NCI-H226 (cell line): ENCODE measurements at regions not wholly inside any gene's neighbourhood (a gene's known extent, or its start where the extent isn't known, plus 50 kb on each side); places are given as distances from the start of the nearest gene placed in this dataset.
"Not testable (repeated sequence)": the region's sequence is repeated elsewhere in the genome, so short reads cannot be mapped to it uniquely, and the experiment has no call there.

Experiments used
- DNase-seq: peaks from one replicate; pipeline ENCODE4 v3.0.0-alpha.2; 2015

GRCh38 chr15:81813215-81813614 lies 232.6 kb downstream of the MEX3B start:
- peak; percentile 18 for DNase-seq

- DNase-seq, result no peak
These were observed 233.4 kb downstream of the MEX3B start for GRCh38 chr15:81812456-81812855.

DNA sequence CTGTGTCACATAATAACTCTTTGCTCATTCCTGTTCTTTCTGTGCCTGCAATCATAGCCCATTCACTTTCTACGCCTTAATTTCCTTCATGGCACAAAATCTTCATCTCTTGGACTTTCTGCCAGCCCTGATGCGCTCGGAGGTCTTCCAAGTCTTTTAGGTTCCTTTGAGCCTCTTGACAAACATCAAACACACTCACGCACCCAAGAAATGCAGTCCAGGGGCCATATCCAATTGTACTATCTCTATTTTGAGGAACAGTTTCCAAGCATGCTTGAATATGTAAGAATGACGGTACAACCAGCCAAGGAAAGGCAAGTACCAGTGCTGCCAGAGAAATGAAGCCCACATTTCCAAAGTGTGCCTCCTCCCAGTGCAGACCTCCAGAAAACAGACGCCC lies 234.1 kb downstream of the MEX3B start:
- no peak for DNase-seq

- no peak for DNase-seq
These were observed 236.3 kb downstream of the MEX3B start for GRCh38 chr15:81809543-81809942.

DNA sequence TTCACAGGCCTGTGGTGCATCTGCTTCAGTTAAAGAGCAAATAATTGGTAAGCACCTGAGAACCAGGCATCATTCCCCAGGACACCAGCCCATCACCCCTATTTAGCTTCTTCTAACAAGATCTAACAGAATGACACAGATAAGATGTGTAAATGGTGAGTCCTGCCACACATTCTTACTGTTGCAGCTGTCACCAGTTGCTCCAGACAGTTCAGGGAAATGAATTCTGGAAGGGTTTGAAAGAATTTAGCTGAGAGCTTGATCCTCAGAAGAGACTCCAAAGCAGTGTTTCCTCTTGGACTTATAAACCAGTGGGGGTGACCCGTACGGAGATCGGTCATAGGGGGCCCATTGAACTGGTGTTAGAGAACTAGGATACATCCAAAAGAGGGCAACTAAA lies 238.0 kb downstream of the MEX3B start:
- no peak for DNase-seq

GRCh38 chr15:81807186-81807585 lies 238.6 kb downstream of the MEX3B start:
- DNase-seq, result no peak

DNA sequence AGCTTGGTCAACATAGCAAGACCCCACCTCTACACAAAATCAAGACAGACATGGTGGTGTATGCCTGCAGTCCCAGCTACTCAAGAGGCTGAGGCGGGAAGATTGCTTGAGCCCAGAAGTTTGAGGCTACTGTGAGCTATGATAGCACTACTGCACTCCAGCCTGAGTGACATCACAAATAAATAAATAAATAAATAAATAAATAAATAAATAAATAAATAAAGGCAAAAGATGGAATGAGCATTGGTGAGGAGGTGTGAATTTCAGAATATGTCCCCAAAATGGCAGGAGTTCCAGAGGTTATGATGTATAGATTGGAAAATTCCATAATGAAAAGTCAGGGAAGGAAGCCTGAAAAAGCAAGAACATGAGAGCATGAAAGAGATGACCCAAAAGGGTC lies 249.9 kb downstream of the MEX3B start:
- no peak for DNase-seq

DNA sequence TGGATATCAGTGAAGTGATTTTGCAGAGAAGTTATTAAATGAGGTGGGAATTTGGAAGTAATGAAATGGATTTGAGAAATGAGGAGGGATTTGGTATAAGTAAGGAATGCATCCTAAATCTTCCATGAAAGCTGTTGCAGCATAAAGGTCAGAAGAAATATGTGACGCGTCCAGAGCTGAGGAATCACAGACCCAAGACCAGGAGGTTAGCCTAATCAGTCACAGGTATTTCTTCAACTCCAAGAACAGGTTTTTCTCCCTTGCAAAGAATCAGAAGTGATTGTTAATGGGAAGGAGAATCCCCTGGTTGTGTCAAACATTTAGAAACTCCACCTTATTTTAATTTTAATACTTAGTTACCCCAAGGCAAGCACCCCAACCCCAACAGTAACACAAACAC lies 253.2 kb downstream of the MEX3B start:
- DNase-seq, result no peak

DNA sequence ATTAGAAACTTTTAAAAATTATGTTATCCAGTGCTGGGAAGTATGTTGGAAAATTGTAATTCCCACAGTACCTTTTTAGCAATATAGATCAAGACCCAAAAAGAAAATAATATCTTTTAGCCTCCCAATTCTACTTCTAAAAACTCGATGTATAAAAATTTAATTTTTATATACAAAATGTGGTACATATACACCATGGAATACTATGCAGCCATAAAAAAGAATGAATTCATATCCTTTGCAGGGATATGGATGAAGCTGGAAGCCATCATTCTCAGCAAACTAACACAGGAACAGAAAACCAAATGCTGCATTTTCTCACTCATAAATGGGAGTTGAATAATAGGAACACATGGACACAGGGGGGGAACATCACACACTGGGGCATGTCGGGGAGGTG lies 254.5 kb downstream of the MEX3B start:
- not testable (repeated sequence) for DNase-seq

GRCh38 chr15:81789403-81789802 lies 256.4 kb downstream of the MEX3B start:
- DNase-seq, result no peak

GRCh38 chr15:81786776-81787175 lies 259.0 kb downstream of the MEX3B start:
- no peak for DNase-seq

DNA sequence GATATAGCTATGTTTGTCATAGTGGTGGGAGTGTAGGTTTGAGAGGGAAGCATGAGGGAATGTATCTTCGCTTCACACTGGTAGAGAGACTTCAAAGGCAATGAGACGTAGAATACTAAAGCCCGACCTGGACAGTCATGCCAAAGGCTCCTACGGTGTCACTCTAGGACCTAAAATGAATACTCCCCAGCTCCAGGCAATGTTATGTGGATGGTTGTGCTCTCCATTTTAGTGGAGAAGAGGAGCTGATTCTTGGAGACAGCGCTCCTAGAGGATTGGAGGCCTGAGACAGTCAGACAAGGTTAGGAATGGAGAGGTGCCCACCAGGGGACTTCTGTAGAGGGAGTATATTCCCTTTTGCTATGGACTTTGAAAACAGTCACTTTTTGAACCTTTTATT lies 260.1 kb downstream of the MEX3B start:
- DNase-seq, result no peak

- no peak for DNase-seq
These were observed 260.6 kb downstream of the MEX3B start for GRCh38 chr15:81785181-81785580.

GRCh38 chr15:81784751-81785150 lies 261.1 kb downstream of the MEX3B start:
- no peak for DNase-seq

DNA sequence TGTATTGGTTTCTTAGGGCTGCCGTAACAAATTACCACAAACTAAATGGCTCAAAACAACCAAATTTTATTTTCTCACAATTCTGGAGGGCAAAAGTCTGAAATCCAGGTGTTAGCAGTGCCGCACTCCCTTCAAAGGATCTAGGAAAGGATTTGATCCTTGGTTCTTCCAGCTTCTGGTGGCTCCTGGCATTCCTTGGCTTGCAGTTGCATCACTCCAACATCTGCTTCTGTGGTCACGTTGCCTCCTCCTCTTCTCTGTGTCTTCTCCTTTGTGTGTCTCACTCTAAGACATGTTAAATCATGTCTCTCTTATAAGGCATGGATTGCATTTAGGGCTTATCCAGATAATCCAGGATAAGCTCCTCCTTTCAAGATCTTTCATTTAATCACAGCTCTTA lies 262.2 kb downstream of the MEX3B start:
- no peak for DNase-seq

DNA sequence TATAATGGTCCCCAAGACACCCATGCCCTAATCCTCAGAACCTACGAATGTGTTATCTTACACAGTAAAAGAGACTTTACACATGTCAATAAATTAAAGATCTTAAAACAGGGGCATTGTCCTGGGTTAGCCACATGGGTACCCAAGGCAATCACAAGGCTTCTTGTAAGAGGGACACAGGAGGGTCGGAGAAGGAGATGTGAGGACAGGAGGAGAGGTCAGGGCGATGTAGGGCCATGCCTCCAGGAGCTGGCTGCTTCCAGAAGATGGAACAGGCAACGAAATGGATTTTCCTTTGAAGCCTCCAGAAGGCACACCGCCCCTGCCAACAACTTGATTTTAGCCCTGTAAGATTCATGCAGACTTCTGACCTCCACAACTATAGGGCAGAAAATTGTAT lies 262.7 kb downstream of the MEX3B start:
- no peak for DNase-seq

- DNase-seq, result no peak
These were observed 264.4 kb downstream of the MEX3B start for GRCh38 chr15:81781395-81781794.

DNA sequence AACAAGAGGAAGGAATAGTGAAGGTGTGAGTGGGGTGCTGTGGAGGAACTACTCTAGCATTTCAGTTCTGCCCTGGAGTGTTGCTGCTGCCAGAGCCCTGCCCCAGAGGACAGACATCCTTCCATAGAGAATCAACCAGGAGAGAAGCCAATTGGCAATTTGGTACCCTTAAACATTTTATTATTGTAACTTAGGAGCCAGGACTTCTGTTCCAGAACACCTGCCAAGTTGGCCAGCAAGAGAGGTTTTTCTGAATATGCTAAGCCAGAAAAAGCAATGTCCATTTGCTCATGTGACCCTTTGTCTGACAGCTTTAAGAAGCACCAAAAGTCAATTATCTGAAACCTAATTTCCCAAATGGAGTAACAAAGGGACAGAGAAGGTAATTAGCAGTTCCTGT lies 264.9 kb downstream of the MEX3B start:
- no peak for DNase-seq

DNA sequence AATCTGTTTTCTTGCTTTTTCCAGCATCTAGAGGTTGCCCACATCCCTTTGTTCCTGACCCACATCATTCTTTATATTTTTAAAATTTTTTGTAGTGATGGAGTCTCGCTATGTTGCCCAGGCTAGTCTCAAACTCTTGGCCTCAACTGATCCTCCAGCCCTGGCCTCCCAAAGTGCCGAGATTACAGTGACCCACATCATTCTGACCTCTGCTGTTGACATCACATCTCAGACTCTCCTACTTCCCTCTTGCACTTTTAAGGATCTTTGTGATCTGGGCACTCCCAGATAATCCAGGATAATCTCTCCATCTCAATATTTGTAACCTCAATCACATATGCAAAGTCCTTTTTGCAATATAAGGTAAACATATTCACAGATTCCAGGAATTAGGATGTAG lies 266.6 kb downstream of the MEX3B start:
- no peak for DNase-seq

- no peak for DNase-seq
These were observed 268.3 kb downstream of the MEX3B start for GRCh38 chr15:81777546-81777945.

DNA sequence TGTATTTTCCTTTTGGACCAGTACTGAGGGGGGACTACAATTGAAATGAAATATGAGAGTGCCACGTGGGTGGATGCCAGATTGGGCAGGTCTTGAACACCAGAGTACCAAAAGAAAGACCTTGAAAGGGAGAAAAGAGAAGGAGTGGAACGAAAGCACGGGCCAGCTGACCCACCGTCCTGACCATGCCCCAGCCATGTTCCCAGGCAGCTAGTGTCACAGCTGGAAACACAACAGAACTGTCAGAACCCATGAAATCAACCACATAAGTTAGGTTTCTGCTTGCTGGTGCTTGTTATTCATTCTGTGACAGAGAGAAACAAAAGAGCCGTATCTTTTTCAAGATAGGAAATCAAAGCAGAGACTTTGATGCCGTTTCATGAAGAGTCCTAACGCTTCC lies 268.8 kb downstream of the MEX3B start:
- DNase-seq, result no peak

DNA sequence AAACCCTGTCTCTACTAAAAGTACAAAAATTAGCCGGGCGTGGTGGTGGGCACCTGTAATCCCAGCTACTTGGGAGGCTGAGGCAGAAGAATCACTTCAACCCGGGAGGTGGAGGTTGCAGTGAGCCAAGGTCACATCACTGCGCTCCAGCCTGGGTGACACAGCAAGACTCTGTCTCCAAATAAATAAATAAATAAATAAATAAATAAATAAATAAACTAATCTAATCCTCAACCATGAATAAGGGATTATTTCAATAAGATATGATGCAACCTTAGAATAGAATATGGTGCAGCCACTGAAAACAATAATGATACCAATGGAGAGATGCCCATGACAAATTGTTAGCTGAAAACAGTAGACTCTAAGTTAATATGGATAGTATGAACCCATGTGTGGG lies 270.0 kb downstream of the MEX3B start:
- DNase-seq, result not testable (repeated sequence)

- no peak for DNase-seq
These were observed 271.5 kb downstream of the MEX3B start for GRCh38 chr15:81774309-81774708.

GRCh38 chr15:81768773-81769172 lies 277.0 kb downstream of the MEX3B start:
- DNase-seq, result no peak

DNA sequence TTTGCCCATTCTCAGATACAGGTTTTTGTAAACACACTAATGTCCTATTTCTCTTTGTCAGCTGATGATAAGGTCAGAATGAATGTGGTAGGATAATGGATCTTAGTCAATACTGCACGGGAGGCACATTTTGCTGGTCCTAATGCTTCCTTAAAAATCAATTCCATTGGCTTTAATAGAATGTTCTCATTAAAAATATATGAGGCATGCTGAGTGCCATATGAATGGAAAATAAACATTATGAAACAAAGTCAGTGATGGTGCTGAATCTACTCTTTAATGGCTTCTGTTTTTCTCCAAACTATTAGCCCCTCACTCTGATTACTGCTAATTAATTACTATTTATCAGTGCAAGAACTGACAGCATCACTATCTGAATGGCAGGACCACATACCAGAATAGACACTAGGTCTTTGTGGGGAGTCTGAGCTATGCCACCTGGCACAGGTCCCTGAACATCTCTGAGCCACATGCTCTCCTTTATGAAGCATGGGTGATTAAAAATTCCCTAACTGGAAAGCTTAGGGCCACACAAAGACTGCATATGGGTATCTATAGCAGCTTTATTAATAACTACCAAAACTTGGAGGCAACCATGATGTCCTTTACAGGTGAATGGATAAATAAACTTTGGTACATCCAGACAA lies 278.9 kb downstream of the MEX3B start:
- DNase-seq, result no peak

DNA sequence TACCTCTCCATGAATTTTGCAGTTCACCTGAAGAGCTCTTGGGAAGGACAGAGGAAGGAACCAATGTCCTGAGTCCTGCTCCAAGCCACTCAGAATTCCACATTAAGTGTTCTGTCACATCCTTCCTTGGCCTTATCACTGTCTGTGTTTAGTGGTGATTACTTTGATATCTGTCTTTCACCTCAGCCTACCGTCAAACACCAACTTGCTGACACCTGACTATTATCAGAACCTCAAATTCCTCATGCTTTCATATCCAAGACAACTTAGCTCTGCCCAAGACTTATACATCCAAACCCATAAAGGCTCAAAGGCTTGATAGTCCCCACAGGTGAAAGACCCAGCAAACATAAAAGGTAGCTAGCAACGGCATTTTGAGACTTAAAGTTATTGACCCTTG lies 280.0 kb downstream of the MEX3B start:
- no peak for DNase-seq
